GM12891 (cell line): ENCODE measurements at regions not wholly inside any gene's neighbourhood (a gene's known extent, or its start where the extent isn't known, plus 50 kb on each side); places are given as distances from the start of the nearest gene placed in this dataset.

Experiments
- POLR2A ChIP-seq: IDR thresholded peaks from 2 replicates; pipeline ENCODE4 v1.6.1; 2011; ENCODE audit warnings: low read depth, low read length, control low read depth
- POLR2AphosphoS5 ChIP-seq: IDR thresholded peaks from 2 replicates; pipeline ENCODE4 v1.6.1; 2011; ENCODE audit warnings: low read depth, low read length, control low read depth
- SPI1 ChIP-seq: IDR thresholded peaks from 2 replicates; pipeline ENCODE4 v1.6.1; 2011; ENCODE audit warnings: low read depth, low read length, control low read depth
- TAF1 ChIP-seq: IDR thresholded peaks from 2 replicates; pipeline ENCODE4 v1.6.1; 2011; ENCODE audit warnings: low read depth, low read length, control low read depth

GRCh38 chr2:9758741-9759140 is 84.5 kb upstream of the TAF1B start:
- TF ChIP-seq POLR2AphosphoS5 (no peak), POLR2A (no peak), TAF1 (no peak), SPI1 (no peak)
